ENCODE measurements at regions not wholly inside any gene's neighbourhood (a gene's known extent, or its start where the extent isn't known, plus 50 kb on each side); places are given as distances from the start of the nearest gene placed in this dataset.

DNA sequence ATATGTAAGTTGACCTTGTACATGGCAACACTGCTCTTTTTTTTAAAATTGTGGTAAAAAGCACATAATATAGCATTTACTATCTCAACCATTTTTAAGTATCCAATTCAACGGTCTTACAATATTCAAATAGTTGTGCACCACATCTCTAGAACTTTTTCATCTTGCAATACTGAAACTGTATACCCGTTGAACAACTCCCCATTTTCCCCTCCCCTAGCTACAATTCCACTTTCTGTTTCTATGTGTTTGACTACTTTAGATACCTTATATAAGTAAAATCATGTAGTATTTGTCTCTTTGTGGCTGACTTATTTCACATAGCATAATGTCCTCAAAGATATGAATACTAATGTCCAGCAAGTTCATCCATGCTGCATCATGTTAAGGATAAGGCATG, 452.1 kb downstream of the TXNL1 start:
- TF ChIP-seq, protein P1, sequence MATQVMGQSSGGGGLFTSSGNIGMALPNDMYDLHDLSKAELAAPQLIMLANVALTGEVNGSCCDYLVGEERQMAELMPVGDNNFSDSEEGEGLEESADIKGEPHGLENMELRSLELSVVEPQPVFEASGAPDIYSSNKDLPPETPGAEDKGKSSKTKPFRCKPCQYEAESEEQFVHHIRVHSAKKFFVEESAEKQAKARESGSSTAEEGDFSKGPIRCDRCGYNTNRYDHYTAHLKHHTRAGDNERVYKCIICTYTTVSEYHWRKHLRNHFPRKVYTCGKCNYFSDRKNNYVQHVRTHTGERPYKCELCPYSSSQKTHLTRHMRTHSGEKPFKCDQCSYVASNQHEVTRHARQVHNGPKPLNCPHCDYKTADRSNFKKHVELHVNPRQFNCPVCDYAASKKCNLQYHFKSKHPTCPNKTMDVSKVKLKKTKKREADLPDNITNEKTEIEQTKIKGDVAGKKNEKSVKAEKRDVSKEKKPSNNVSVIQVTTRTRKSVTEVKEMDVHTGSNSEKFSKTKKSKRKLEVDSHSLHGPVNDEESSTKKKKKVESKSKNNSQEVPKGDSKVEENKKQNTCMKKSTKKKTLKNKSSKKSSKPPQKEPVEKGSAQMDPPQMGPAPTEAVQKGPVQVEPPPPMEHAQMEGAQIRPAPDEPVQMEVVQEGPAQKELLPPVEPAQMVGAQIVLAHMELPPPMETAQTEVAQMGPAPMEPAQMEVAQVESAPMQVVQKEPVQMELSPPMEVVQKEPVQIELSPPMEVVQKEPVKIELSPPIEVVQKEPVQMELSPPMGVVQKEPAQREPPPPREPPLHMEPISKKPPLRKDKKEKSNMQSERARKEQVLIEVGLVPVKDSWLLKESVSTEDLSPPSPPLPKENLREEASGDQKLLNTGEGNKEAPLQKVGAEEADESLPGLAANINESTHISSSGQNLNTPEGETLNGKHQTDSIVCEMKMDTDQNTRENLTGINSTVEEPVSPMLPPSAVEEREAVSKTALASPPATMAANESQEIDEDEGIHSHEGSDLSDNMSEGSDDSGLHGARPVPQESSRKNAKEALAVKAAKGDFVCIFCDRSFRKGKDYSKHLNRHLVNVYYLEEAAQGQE (IDR thresholded peaks at IDR 0.05) = no peak
- TF ChIP-seq, protein P2, sequence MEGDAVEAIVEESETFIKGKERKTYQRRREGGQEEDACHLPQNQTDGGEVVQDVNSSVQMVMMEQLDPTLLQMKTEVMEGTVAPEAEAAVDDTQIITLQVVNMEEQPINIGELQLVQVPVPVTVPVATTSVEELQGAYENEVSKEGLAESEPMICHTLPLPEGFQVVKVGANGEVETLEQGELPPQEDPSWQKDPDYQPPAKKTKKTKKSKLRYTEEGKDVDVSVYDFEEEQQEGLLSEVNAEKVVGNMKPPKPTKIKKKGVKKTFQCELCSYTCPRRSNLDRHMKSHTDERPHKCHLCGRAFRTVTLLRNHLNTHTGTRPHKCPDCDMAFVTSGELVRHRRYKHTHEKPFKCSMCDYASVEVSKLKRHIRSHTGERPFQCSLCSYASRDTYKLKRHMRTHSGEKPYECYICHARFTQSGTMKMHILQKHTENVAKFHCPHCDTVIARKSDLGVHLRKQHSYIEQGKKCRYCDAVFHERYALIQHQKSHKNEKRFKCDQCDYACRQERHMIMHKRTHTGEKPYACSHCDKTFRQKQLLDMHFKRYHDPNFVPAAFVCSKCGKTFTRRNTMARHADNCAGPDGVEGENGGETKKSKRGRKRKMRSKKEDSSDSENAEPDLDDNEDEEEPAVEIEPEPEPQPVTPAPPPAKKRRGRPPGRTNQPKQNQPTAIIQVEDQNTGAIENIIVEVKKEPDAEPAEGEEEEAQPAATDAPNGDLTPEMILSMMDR (IDR thresholded peaks at IDR 0.05) = no peak
- TF ChIP-seq ESRRA (IDR thresholded peaks at IDR 0.05; ENCODE audit: borderline replicate concordance, low read length) = no peak
- no peak for TF ChIP-seq ZFP36 (IDR thresholded peaks at IDR 0.05; ENCODE audit: borderline replicate concordance, partially characterized antibody)
- no peak for TF ChIP-seq EP300 (IDR thresholded peaks at IDR 0.05)
- no peak for TF ChIP-seq MYC (IDR thresholded peaks at IDR 0.05; ENCODE audit: borderline replicate concordance, low read length)
- no peak for TF ChIP-seq BHLHE40 (IDR thresholded peaks at IDR 0.05; ENCODE audit: low read depth, low read length)
- TF ChIP-seq KDM1A (IDR thresholded peaks at IDR 0.05; ENCODE audit: low read depth) = no peak
- TF ChIP-seq EHMT2 (IDR thresholded peaks at IDR 0.05; ENCODE audit: low read depth) = no peak
- no peak for TF ChIP-seq POLR2AphosphoS2 (conservative IDR thresholded peaks at IDR 0.05; ENCODE audit: low read length)
- no peak for TF ChIP-seq PHF8 (IDR thresholded peaks at IDR 0.05; ENCODE audit: borderline replicate concordance, low read depth)
